HUES6 (cell line): ENCODE measurements at regions not wholly inside any gene's neighbourhood (a gene's known extent, or its start where the extent isn't known, plus 50 kb on each side); places are given as distances from the start of the nearest gene placed in this dataset.

Experiments used
- H3K27ac ChIP-seq: 2 replicates; pipeline ENCODE4 v1.7.0; 2013; ENCODE audit warnings: low read depth, mild to moderate bottlenecking, low read length, inconsistent platforms
- H3K27me3 ChIP-seq: 2 replicates; pipeline ENCODE4 v1.6.1; 2013; ENCODE audit warnings: low read length; ENCODE audit not compliant: control insufficient read depth, insufficient read depth
- H3K36me3 ChIP-seq: 2 replicates; pipeline ENCODE4 v1.6.1; 2013; ENCODE audit warnings: low read length; ENCODE audit not compliant: control insufficient read depth, insufficient read depth
- H3K4me1 ChIP-seq: 2 replicates; pipeline ENCODE4 v1.6.1; 2013; ENCODE audit warnings: low read length; ENCODE audit not compliant: control insufficient read depth, insufficient read depth
- H3K4me3 ChIP-seq: 2 replicates; pipeline ENCODE4 v1.5.1; 2013; ENCODE audit warnings: low read depth, low read length
- H3K9ac ChIP-seq: one replicate; pipeline ENCODE4 v1.6.1; 2013; ENCODE audit warnings: mild to moderate bottlenecking, low read length
- H3K9me3 ChIP-seq: 2 replicates; pipeline ENCODE4 v1.6.1; 2013; ENCODE audit warnings: low read depth, low read length; ENCODE audit not compliant: control insufficient read depth, insufficient read depth

DNA sequence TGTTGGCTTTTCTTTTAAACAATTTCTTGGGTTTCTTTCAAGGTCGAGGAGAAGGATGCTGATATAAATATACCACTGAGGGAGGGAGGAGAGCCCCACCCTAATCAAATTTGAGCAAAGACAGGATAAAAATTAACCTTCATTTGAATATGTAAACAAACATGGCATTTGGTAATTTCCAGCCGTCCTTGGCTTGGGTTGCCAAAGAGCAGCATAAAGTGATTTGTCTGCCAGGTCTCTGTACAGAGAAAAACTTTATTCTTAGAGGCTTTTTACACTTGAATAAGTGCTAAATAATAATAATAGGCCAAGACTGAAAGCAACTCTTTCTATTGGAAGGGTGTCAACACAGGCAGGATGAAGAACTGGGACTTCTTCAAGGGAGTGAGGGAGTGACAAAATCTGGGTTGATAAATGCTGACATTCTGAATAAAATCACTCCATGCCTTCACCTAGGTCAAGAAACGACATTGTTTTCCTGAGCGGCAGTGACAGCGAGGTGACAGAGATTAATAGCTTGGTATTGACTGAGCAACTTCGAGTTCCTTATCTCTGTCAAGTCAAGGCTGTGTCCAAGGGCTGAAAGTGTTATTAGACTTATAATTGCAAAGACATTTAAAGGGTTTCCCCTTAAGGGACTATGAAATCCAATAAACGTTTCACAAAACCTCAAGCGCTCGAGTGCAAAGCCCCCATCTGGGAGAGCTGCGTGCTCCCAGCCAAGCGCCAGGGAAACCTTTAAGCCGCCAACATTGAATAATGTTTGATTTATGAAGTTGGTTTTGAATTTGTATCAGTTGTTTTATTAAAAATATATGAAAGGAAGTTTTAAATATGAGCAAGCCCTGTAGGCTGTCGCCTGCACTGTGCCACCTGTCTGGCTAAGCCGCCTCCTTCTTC lies 269.5 kb upstream of the N4BP1 start:
- Histone ChIP-seq H3K4me1 (no peaks in the 10 kb centered on the region), H3K36me3 (no peaks in the 10 kb centered on the region), H3K4me3 (no peak overlapping the region), H3K27me3 (no peaks in the 10 kb centered on the region; the same call in 1 of the 2 replicates), H3K9me3 (no peaks in the 10 kb centered on the region), H3K9ac (no peak overlapping the region), H3K27ac (no peak overlapping the region)

DNA sequence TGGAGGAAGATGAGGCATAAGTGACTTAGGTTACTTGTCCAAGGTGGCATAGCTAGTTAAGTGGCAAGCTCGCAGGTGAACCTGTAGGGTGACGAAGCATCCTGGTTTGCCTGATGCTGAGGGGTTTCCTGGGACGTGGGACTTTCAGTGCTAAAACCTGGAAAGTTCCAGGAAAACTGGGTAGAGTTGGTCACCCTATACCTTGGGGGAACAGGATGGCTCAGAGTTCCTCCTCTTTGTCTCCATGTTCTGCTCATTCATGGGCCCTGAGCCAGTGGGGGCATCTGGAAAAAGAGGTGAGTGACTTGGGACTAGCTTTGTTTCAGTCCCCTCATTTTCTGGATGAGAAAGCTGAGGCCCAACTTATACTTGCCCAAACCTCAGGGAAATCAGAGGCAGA lies 268.0 kb upstream of the N4BP1 start:
- Histone ChIP-seq H3K9me3 (no peaks in the 10 kb centered on the region), H3K4me1 (no peaks in the 10 kb centered on the region), H3K4me3 (no peak overlapping the region), H3K27me3 (no peaks in the 10 kb centered on the region; the same call in 1 of the 2 replicates), H3K27ac (no peak overlapping the region), H3K36me3 (no peaks in the 10 kb centered on the region), H3K9ac (no peak overlapping the region)

DNA sequence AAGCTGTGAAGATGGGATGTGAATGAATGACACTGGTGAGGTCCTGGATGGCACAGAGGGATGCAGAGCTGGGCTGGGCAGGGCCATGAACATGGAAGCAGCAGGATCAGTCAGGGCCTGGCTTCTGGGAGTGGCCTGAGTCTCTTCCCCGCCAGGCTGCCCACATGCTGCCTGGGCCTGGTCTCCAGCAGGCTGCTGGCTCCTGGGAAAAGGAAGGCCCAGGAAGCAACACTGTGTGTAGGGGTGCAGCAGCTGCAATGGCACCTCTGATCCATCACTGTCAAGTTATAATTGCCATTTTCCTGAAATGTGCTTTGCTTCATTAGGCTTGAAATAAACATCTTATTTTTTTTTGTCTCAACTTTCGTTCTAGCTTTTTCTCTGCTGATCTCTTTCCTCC lies 260.2 kb upstream of the N4BP1 start:
- Histone ChIP-seq H3K9me3 (no peaks in the 10 kb centered on the region), H3K27ac (no peak overlapping the region), H3K4me3 (no peak overlapping the region), H3K9ac (no peak overlapping the region), H3K36me3 (no peaks in the 10 kb centered on the region), H3K27me3 (peaks cover 5% of the 10 kb centered on the region; the same call in 1 of the 2 replicates), H3K4me1 (no peaks in the 10 kb centered on the region)

DNA sequence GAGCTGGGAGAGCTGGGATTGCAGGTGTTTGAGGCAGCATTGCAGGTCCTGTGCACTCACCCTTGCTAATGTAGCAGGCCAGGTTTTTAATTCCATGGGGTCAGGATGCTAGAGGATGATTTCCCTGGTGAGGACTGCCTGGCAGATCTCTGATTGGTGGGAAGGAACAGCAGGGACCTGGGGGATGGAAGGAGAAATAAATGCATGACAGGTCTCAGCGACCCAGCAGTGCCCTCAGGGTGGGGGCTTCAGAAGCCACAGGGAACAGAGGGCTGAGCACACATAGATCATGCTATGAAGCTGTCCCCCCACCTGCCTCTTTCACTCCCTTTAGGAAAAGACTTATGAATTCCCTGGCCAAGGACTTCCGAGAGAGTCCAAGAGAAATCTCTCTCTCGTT lies 255.5 kb upstream of the N4BP1 start:
- Histone ChIP-seq H3K4me1 (no peaks in the 10 kb centered on the region), H3K36me3 (no peaks in the 10 kb centered on the region), H3K27ac (no peak overlapping the region), H3K9me3 (no peaks in the 10 kb centered on the region), H3K4me3 (no peak overlapping the region), H3K27me3 (peaks cover 7% of the 10 kb centered on the region; the same call in 1 of the 2 replicates), H3K9ac (no peak overlapping the region)

DNA sequence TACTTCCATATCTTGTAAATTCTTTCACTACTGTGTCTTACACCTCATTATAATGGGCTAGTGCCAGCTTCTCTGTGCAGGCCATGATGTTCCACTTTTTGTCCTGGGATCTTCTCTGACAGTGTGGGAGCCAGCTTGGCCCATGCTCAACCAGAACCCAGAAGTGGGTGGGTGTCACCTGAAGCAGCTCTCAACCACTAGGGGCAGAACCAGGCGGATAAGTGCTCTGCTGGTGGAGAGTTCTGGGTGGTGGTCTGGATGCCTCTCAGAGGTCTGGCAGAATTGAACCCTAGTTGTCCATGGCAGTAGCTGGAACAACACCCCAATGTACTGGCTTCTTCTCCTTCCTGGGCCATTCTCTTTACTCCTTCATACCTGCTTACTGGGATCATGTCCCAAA lies 254.1 kb upstream of the N4BP1 start:
- Histone ChIP-seq H3K9ac (no peak overlapping the region), H3K9me3 (no peaks in the 10 kb centered on the region), H3K36me3 (no peaks in the 10 kb centered on the region), H3K4me1 (no peaks in the 10 kb centered on the region), H3K27ac (no peak overlapping the region), H3K27me3 (peaks cover 9% of the 10 kb centered on the region; the same call in 1 of the 2 replicates), H3K4me3 (no peak overlapping the region)

DNA sequence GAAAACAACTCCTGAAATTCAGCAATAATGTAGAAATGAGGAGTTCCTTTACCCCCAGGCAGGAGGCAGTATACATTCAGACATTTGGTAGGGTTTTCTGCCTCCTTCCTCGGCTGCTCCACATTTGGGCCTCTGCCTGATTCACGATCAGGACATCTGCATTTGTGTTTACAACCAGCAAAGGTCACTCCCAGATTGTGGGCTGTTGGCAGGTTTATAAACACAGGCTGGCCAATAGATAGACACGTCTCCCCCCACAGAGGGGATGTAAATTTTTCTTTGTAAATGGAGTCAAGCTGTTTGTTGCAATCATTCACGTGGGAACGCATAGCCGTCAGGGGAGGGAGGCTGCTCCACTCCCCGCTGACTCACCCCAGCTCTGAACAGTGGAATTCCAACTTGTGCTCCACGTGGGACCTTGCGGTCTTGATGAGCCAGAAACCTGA lies 252.1 kb upstream of the N4BP1 start:
- Histone ChIP-seq H3K4me3 (no peak overlapping the region), H3K27me3 (peaks cover 9% of the 10 kb centered on the region; the same call in 1 of the 2 replicates), H3K9ac (no peak overlapping the region), H3K36me3 (no peaks in the 10 kb centered on the region), H3K4me1 (no peaks in the 10 kb centered on the region), H3K9me3 (no peaks in the 10 kb centered on the region), H3K27ac (no peak overlapping the region)

DNA sequence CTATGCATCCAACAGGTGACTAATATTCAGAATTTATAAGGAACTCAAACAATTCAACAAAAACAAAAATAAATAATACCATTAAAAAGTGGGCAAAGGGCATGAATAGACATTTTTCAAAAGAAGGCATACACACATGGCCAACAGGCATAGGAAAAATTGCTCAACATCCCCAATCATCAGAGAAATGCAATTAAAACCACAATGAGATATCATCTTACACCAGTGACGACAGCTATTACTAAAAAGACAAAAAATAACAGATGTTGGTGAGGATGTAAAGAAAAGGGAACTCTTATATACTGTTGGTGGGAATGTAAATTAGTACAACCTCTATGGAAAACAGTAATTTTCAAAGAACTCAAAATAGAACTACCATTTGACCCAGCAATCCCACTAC lies 250.4 kb upstream of the N4BP1 start:
- Histone ChIP-seq H3K36me3 (no peaks in the 10 kb centered on the region), H3K4me1 (no peaks in the 10 kb centered on the region), H3K9ac (no peak overlapping the region), H3K27ac (no peak overlapping the region), H3K27me3 (peaks cover 6% of the 10 kb centered on the region; the same call in 1 of the 2 replicates), H3K4me3 (no peak overlapping the region), H3K9me3 (no peaks in the 10 kb centered on the region)

DNA sequence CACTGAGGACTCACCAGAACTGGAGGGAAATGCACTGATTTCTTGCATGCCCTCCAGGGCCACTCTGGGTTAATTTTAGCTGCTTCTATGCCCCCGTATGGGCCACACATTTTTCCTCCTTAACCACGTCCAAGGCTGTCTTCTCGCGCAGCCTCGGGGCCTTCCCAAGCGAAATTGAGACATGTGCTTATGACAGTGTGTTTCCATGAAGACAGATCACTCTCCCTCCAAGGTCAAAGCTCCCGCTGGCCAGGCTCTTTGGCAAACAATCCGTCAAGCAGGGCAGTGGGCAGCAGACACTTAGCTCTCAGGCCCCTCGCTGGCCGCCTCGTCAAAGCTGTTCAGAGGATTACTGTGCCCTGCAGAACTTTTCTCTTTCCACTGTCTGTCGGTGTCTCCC lies 243.0 kb upstream of the N4BP1 start:
- no peaks in the 10 kb centered on the region for H3K4me1 ChIP-seq
- H3K4me3 ChIP-seq, result no peak overlapping the region
- no peak overlapping the region for H3K27ac ChIP-seq
- no peak overlapping the region for H3K9ac ChIP-seq
- H3K9me3 ChIP-seq, result no peaks in the 10 kb centered on the region
- no peaks in the 10 kb centered on the region for H3K27me3 ChIP-seq
- no peaks in the 10 kb centered on the region for H3K36me3 ChIP-seq

DNA sequence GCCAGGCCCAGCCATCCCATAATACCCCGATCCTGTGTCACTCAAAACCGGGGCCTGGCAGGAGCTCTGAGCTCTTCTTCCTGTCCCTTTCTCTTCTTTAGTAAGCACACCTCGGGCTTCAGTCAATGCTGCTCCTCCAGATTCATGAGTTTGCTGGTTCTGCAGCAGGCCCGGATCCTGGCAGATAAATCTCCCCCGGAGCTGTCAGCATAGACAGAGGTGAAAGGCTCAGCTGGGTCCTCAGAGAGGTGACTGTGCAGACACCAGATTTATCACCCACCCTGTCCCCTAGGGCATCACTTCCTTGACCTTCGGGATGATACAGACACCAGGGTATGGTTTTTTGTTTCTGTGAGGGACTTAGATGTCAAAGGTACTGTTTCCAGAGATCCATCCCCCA lies 242.5 kb upstream of the N4BP1 start:
- Histone ChIP-seq H3K36me3 (no peaks in the 10 kb centered on the region), H3K27ac (no peak overlapping the region), H3K4me3 (no peak overlapping the region), H3K9me3 (no peaks in the 10 kb centered on the region), H3K27me3 (no peaks in the 10 kb centered on the region), H3K4me1 (no peaks in the 10 kb centered on the region), H3K9ac (no peak overlapping the region)

DNA sequence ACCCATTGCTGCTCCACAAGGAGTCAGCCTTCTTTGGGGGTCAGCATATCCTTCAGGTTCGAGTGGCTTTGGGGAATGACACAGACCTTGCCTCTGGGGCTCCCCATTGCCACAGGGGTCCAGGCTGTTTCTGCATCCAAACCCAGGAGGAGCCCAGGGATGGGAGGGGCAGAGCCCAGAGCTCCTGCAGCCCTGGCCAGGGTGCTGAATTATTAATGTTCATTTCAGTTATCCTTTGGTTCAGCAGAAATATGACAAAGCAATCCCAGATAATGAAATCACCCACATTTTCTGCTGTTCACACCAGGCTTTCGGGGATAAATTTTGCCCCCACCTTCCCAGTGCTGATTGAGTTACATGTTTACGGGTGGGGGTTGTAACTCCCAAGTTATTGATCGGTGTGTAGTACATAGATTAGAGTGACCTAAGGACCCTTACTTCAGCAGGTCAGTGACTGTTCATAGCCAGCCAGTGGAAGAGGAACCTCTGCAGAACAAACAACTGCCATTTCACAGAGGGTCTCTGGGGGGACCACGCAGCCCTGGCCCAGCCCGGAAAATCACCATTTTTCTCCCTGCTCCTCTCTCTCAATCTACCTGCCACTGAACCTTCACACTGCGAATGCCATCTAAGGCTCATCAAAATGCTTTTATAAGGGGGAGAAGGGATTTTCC lies 240.3 kb upstream of the N4BP1 start:
- Histone ChIP-seq H3K9ac (no peak overlapping the region), H3K36me3 (no peaks in the 10 kb centered on the region), H3K4me1 (no peaks in the 10 kb centered on the region), H3K27ac (no peak overlapping the region), H3K27me3 (peaks cover 14% of the 10 kb centered on the region; the same call in 1 of the 2 replicates), H3K9me3 (no peaks in the 10 kb centered on the region), H3K4me3 (no peak overlapping the region)

DNA sequence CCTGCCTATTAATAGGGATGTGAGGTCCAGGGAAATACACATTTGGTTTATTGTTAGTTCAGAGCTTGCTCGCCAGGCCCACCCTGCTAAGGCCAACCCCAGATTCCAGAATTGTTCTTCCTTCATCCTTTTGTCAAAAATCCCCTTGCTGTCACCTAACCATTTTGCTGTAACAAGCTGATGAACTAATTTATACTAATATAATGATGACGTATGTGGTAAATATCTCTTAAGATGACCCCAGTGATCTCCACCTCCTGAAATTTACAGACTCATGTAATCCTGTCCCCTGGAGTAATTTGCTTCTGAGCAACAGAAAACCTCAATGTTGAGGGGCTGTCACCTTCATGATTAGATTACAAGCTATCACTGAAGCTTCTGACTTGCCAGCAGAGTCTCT lies 236.3 kb upstream of the N4BP1 start:
- Histone ChIP-seq H3K27ac (no peak overlapping the region), H3K27me3 (peaks cover 36% of the 10 kb centered on the region; the same call in 1 of the 2 replicates), H3K4me3 (no peak overlapping the region), H3K9ac (no peak overlapping the region), H3K9me3 (no peaks in the 10 kb centered on the region), H3K4me1 (no peaks in the 10 kb centered on the region), H3K36me3 (no peaks in the 10 kb centered on the region)
